ENCODE measurements at regions not wholly inside any gene's neighbourhood (a gene's known extent, or its start where the extent isn't known, plus 50 kb on each side); places are given as distances from the start of the nearest gene placed in this dataset.
A peak's percentile ranks its signal among the peaks of the same experiment; 100 is the strongest.

DNA sequence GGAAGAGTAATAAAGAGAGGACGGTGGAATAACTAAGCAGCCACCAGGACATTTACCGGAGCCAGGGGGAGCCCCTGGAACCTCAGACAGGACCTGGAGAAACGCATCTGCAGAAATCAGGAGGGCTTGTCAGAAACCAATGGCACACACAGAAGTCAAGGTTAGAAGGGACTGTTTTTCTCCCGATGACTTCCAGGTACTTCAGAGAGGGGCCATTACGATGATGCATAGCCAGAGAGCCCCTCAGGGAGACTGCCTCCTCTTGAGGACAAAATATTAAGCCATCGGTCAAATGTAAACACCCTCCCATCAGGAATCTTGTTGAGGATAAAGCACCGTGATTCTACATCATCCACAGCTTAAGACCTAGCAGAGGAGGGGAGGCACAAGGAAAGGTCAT is 333.6 kb upstream of the CDH5 start:
- intact Hi-C loops (cut with DNase I; ENCODE audit: low total_unique reads): no loop called here
- no peaks in the 10 kb centered on the region for H3K9me3 ChIP-seq
- no peaks in the 10 kb centered on the region for H3K27me3 ChIP-seq
- H3K36me3 ChIP-seq: no peaks in the 10 kb centered on the region
- no peak overlapping the region for H3K4me3 ChIP-seq
- H3K27ac ChIP-seq: no peak overlapping the region
- no peak for DNase-seq
- no peaks in the 10 kb centered on the region for H3K4me1 ChIP-seq
- TF ChIP-seq POLR2A (IDR thresholded peaks at IDR 0.05): no peak
- TF ChIP-seq, protein P1, sequence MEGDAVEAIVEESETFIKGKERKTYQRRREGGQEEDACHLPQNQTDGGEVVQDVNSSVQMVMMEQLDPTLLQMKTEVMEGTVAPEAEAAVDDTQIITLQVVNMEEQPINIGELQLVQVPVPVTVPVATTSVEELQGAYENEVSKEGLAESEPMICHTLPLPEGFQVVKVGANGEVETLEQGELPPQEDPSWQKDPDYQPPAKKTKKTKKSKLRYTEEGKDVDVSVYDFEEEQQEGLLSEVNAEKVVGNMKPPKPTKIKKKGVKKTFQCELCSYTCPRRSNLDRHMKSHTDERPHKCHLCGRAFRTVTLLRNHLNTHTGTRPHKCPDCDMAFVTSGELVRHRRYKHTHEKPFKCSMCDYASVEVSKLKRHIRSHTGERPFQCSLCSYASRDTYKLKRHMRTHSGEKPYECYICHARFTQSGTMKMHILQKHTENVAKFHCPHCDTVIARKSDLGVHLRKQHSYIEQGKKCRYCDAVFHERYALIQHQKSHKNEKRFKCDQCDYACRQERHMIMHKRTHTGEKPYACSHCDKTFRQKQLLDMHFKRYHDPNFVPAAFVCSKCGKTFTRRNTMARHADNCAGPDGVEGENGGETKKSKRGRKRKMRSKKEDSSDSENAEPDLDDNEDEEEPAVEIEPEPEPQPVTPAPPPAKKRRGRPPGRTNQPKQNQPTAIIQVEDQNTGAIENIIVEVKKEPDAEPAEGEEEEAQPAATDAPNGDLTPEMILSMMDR (IDR thresholded peaks at IDR 0.05): no peak

DNA sequence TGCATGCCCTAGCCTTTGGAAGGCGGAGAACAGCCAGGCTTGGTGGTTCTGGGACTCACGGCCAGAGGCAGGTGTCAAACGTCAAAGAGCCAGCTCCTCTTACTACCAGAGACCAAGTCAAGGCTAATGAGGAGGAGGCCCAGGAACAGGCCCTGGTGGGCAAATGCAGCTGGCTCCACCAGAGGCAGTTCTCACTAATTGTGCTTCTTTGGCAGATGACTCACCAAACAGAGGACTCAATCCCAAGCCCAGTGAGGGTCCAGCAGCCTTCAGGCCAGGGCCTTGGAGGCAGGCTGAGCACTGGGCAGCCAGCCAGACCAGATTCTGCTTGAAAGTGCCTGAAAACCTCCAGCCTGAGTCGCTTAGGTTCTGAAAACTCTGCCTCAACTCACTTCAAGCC is 336.5 kb upstream of the CDH5 start:
- Histone ChIP-seq H3K4me1 (no peaks in the 10 kb centered on the region), H3K27me3 (no peaks in the 10 kb centered on the region), H3K4me3 (no peak overlapping the region), H3K27ac (no peak overlapping the region), H3K36me3 (no peaks in the 10 kb centered on the region), H3K9me3 (no peaks in the 10 kb centered on the region)
- TF ChIP-seq POLR2A (IDR thresholded peaks at IDR 0.05): no peak
- TF ChIP-seq, protein P1 (IDR thresholded peaks at IDR 0.05): no peak
- no peak for DNase-seq
- intact Hi-C loops (cut with DNase I; ENCODE audit: low total_unique reads): no loop called here

DNA sequence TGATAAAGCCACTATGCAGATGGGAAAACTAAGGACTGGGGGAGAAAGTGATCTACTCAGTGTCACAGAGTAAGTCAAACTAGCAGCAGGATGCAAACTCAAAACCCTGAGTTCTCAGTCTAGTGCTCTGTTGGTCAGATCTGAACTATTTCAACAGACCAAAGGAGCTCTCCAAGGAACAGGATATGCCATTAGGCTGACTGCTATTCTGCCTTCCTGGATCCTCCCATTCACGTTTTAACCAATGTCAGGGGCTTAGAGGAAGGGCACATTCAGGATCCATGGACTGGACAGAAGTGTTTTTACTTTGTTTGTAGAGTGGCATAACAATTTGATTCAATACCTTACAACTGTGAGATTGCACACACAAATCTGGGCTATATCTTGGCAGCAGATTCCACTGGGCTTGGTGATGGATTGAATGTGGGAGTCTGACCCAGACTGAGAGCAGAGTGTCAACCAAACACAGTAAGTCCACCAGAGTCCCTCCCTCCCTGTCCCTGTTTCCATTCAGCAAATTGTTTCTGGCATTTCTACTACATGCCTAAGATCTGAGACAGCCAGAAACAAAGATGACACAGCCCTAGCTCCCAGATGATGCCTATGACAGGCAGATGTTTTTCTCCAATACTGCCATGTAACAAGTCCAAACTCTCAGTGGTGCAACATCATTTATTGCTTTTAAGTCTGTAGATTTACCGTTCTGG is 337.8 kb upstream of the CDH5 start:
- H3K27ac ChIP-seq: peak overlapping the region in 1 of 2 donors; percentile 1
- H3K4me3 ChIP-seq: no peak overlapping the region
- DNase-seq: peak in 1 of 2 donors; percentile 26
- no peak for TF ChIP-seq POLR2A (IDR thresholded peaks at IDR 0.05)
- TF ChIP-seq, protein P1 (IDR thresholded peaks at IDR 0.05): no peak
- intact Hi-C loops (cut with DNase I; ENCODE audit: low total_unique reads): no loop called here
- H3K36me3 ChIP-seq: no peaks in the 10 kb centered on the region
- peaks cover 0 to 4% of the 10 kb centered on the region in 2 donors for H3K9me3 ChIP-seq
- H3K4me1 ChIP-seq: no peaks in the 10 kb centered on the region
- H3K27me3 ChIP-seq: no peaks in the 10 kb centered on the region

DNA sequence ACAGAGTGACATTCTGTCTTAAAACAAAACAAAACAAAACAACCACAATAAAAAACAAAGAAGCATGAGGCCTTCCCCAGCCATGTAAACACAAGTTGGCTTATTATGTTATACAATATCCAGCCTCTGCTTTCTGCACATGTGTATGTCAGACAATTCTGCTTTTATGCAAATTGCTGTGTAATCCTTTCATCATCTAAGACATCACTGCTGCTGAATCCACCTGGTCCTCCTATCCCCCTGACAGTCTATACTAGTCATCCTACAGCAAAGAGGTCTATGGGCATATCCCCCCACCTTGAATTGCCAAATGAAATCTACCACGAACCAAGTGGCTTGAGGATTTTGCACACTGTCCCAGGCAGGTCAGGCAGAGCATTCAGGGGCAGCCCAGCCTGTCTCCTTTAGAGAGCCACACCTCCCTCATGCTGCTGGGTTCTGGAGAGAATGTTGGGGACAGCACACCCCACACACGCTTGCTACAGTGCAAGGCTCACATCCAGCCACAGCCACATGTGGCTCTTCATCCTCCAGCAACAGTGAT is 339.6 kb upstream of the CDH5 start:
- peaks cover 0 to 4% of the 10 kb centered on the region in 2 donors for H3K9me3 ChIP-seq
- no peak for DNase-seq
- H3K4me3 ChIP-seq: no peak overlapping the region
- H3K36me3 ChIP-seq: no peaks in the 10 kb centered on the region
- no peaks in the 10 kb centered on the region for H3K4me1 ChIP-seq
- TF ChIP-seq POLR2A (IDR thresholded peaks at IDR 0.05): no peak
- no peaks in the 10 kb centered on the region for H3K27me3 ChIP-seq
- intact Hi-C loops (cut with DNase I; ENCODE audit: low total_unique reads): no loop called here
- no peak overlapping the region for H3K27ac ChIP-seq

DNA sequence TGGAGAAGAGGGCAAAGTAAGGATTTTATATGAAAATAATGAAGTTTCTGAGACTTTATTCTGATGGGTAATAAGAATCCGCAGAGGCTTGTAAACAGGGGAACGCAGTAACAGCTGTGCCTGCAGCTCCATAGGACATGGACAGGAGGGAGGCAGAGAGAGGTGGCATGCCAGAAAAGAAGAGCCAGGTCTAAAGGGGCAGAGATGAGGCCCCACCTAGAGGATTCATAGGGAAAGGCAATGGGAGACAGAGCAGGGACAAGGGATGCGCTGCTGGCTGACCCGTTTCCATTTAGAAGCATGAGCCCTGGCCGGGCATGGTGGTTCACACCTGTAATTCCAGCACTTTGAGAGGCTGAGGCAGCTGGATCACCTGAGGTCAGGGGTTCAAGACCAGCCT is 340.3 kb upstream of the CDH5 start:
- Histone ChIP-seq H3K36me3 (no peaks in the 10 kb centered on the region), H3K27me3 (no peaks in the 10 kb centered on the region), H3K27ac (no peak overlapping the region), H3K9me3 (peaks cover 0 to 4% of the 10 kb centered on the region in 2 donors), H3K4me1 (no peaks in the 10 kb centered on the region), H3K4me3 (no peak overlapping the region)
- TF ChIP-seq, protein P1 (IDR thresholded peaks at IDR 0.05): no peak
- no peak for TF ChIP-seq POLR2A (IDR thresholded peaks at IDR 0.05)
- no peak for DNase-seq
- intact Hi-C loops (cut with DNase I; ENCODE audit: low total_unique reads): no loop called here

All from uterus (tissue), 3 donors.